K562 (cell line): ENCODE measurements at regions not wholly inside any gene's neighbourhood (a gene's known extent, or its start where the extent isn't known, plus 50 kb on each side); places are given as distances from the start of the nearest gene placed in this dataset.
A peak's percentile ranks its signal among the peaks of the same experiment; 100 is the strongest.

Source experiments
- CHD1 ChIP-seq: fragments of 200-600 bp; sonication (generic); IDR thresholded peaks from one replicate; pipeline ENCODE4 v1.6.1; 2012; ENCODE audit warnings: mild to moderate bottlenecking, moderate library complexity, low read length, inconsistent platforms
- E2F6 ChIP-seq, 2 experiments: IDR thresholded peaks; 2 replicates each; pipeline ENCODE4 v1.6.1; 2011; ENCODE audit warnings: borderline replicate concordance in 1 of 2, control low read depth in 1 of 2, low read depth in 1 of 2, low read length in 1 of 2, mild to moderate bottlenecking in 1 of 2, mixed read lengths in 1 of 2, moderate library complexity in 1 of 2; ENCODE audit not compliant: insufficient read depth in 1 of 2, insufficient read length in 1 of 2, poor library complexity in 1 of 2, severe bottlenecking in 1 of 2; ENCODE audit errors: extremely low read depth in 1 of 2
- ESRRA ChIP-seq: fragments of 450-650 bp; IDR thresholded peaks from 2 replicates; pipeline ENCODE4 v1.6.1; 2014; ENCODE audit warnings: low read depth, mild to moderate bottlenecking, moderate library complexity, borderline replicate concordance
- HES1 ChIP-seq: fragments of 450-650 bp; IDR thresholded peaks from 2 replicates; pipeline ENCODE4 v1.6.1; 2016; ENCODE audit warnings: low read depth, mild to moderate bottlenecking, moderate library complexity
- KAT2B ChIP-seq: IDR thresholded peaks from one replicate; pipeline ENCODE4 v1.6.1; 2012; ENCODE audit warnings: low read depth, mild to moderate bottlenecking, control low read depth, inconsistent platforms, low read length, moderate library complexity
- NFYB ChIP-seq: IDR thresholded peaks from 2 replicates; pipeline ENCODE4 v1.6.1; 2011; ENCODE audit warnings: mild to moderate bottlenecking, moderate library complexity; ENCODE audit not compliant: insufficient read length; ENCODE audit errors: extremely low read depth
- REST ChIP-seq, 2 experiments: fragments of 450-650 bp; formaldehyde crosslinking in 1 of 2; IDR thresholded peaks; 2 replicates each; pipeline versions ENCODE4 v1.4.0 to v1.6.1; 2014 to 2020; ENCODE audit warnings: mild to moderate bottlenecking in 2 of 2, borderline replicate concordance in 1 of 2, low read depth in 1 of 2
- SUPT5H ChIP-seq: fragments of 450-650 bp; IDR thresholded peaks from 2 replicates; pipeline ENCODE4 v1.6.1; 2016
- ZC3H8 ChIP-seq: fragments of 450-650 bp; IDR thresholded peaks from 2 replicates; pipeline ENCODE4 v1.6.1; 2017
- ZFP30 ChIP-seq: fragments of 250-450 bp; sonication (Bioruptor Pico); IDR thresholded peaks from 2 replicates; pipeline ENCODE4 v1.8.0; 2022; ENCODE audit warnings: moderate library complexity, mild to moderate bottlenecking, inconsistent platforms, borderline replicate concordance
- ZKSCAN1 ChIP-seq: fragments of 150-350 bp; IDR thresholded peaks from 2 replicates; pipeline ENCODE4 v1.6.1; 2016; ENCODE audit warnings: low read depth, low read length
- ZNF41 ChIP-seq: fragments of 250-450 bp; sonication (Bioruptor Pico); conservative IDR thresholded peaks from 2 replicates; pipeline ENCODE4 v1.4.0; 2020; ENCODE audit warnings: mild to moderate bottlenecking
- ZNF77 ChIP-seq: fragments of 250-450 bp; sonication (Bioruptor Pico); IDR thresholded peaks from 2 replicates; pipeline ENCODE4 v1.5.0; 2020
- TF ChIP-seq, protein P1 (sequence below): fragments of 250-450 bp; sonication (Bioruptor Pico); IDR thresholded peaks from 2 replicates; pipeline ENCODE4 v1.8.0; 2022; ENCODE audit warnings: moderate library complexity, mild to moderate bottlenecking, inconsistent platforms

DNA sequence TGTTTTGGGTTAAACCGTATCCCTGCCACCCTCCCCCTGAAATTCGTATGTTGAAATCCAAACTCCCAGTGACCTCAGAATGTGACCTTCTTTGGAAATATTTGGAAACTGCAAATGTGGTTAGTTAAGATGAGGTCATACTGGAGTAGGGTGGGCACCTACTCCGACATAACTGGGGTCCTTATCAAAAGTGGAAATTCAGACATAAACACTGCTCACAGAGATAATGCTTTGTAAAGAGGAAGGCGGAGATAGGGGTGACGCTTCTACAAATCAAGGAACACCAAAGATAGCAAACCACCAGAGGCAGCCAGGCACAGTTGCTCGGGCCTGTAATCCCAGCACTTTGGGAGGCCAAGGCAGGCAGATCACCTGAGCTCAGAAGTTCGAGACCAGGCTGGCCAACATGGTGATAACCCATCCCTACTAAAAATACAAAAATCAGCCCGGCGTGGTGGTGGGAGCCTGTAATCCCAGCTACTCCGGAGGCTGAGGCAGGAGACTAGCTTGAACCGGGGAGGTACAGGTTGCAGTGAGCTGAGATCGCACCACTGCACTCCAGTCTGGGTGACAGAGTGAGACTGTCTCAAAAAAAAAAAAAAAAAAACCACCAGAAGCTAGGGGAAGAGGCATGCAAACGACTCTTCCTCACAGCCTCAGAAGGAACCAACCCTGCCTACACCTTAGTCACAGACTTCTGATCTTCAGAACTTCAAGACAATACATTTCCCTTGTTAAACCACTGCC is 51.1 kb upstream of the CHD2 start (continued):
- no peak; the same call in 1 of the 2 replicates for TF ChIP-seq ZNF41 (CRISPR knock-in tag)
- TF ChIP-seq ZKSCAN1, result no peak
- no peak; the same call in 1 of the 2 replicates for TF ChIP-seq REST (IDR thresholded peaks at IDR 0.05; ENCODE audit: borderline replicate concordance)
- TF ChIP-seq REST (CRISPR knock-in tag; IDR thresholded peaks at IDR 0.05; ENCODE audit: low read depth), result no peak
- no peak for TF ChIP-seq ZFP30 (CRISPR knock-in tag)
- TF ChIP-seq E2F6 (IDR thresholded peaks at IDR 0.05; ENCODE audit: borderline replicate concordance in 1 of 2, extremely low read depth in 1 of 2, insufficient read depth in 1 of 2, insufficient read length in 1 of 2, low read depth in 1 of 2, low read length in 1 of 2, poor library complexity in 1 of 2, severe bottlenecking in 1 of 2), result no peak
- TF ChIP-seq ZC3H8, result no peak
- TF ChIP-seq SUPT5H, result no peak
- TF ChIP-seq CHD1, result no peak
- TF ChIP-seq HES1, result peak; percentile 67
- no peak for TF ChIP-seq NFYB
- TF ChIP-seq KAT2B, result no peak
- TF ChIP-seq, protein P1, sequence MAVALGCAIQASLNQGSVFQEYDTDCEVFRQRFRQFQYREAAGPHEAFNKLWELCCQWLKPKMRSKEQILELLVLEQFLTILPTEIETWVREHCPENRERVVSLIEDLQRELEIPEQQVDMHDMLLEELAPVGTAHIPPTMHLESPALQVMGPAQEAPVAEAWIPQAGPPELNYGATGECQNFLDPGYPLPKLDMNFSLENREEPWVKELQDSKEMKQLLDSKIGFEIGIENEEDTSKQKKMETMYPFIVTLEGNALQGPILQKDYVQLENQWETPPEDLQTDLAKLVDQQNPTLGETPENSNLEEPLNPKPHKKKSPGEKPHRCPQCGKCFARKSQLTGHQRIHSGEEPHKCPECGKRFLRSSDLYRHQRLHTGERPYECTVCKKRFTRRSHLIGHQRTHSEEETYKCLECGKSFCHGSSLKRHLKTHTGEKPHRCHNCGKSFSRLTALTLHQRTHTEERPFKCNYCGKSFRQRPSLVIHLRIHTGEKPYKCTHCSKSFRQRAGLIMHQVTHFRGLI (CRISPR knock-in tag), result peak; percentile 60; the same call in 1 of the 2 replicates
- no peak for TF ChIP-seq ZNF77
- TF ChIP-seq ESRRA, result peak; percentile 78; the same call in 1 of the 2 replicates
